ENCODE measurements at regions not wholly inside any gene's neighbourhood (a gene's known extent, or its start where the extent isn't known, plus 50 kb on each side); places are given as distances from the start of the nearest gene placed in this dataset.

GRCh38 chrX:23548164-23548563 is 119.1 kb upstream of the PRDX4 start:
- no peak overlapping the region for H3K4me3 ChIP-seq (ENCODE audit: low read length in 2 of 2)
- WGBS, 2 donors (ENCODE audit: extremely low coverage in 2 of 2, insufficient read length in 2 of 2, insufficient replicate concordance in 1 of 2): no CpG with 5 or more reads among the region's 5 CpGs
- no peak overlapping the region for H3K23ac ChIP-seq (ENCODE audit: low read depth, low read length, poor library complexity)
- H3K4me1 ChIP-seq (ENCODE audit: control insufficient read depth in 2 of 2, insufficient read depth in 1 of 2, low read depth in 1 of 2, low read length in 2 of 2): no peaks in the 10 kb centered on the region
- H2BK15ac ChIP-seq (ENCODE audit: low read length): no peak overlapping the region
- DNase-seq (ENCODE audit: low spot score): no peak
- no peak overlapping the region for H2AK5ac ChIP-seq (ENCODE audit: low read depth, low read length)
- no peak overlapping the region for H2AFZ ChIP-seq (ENCODE audit: low read length)
- no peak overlapping the region for H3K14ac ChIP-seq (ENCODE audit: low read length)
- no peak overlapping the region for H3K4ac ChIP-seq (ENCODE audit: low read length)
- H2BK5ac ChIP-seq (ENCODE audit: low read length): no peak overlapping the region
- no peak overlapping the region for H3K4me2 ChIP-seq (ENCODE audit: insufficient read depth, low read length, poor library complexity, severe bottlenecking)
- no peak overlapping the region for H3K27ac ChIP-seq (replicated peaks; ENCODE audit: low read length)
- H3K27me3 ChIP-seq (ENCODE audit: control insufficient read depth in 3 of 3, insufficient read depth in 3 of 3, low read depth in 1 of 3, low read length in 3 of 3): no peaks in the 10 kb centered on the region
- no peaks in the 10 kb centered on the region for H3K9me3 ChIP-seq (replicated peaks in 1 of 2; ENCODE audit: control insufficient read depth in 2 of 2, insufficient read depth in 1 of 2, low read depth in 1 of 2, low read length in 2 of 2)
- no peaks in the 10 kb centered on the region for H3K79me1 ChIP-seq (ENCODE audit: low read depth, low read length)
- H4K91ac ChIP-seq (ENCODE audit: low read depth, low read length, poor library complexity): no peak overlapping the region
- H3K36me3 ChIP-seq (replicated peaks in 1 of 2; ENCODE audit: control insufficient read depth in 2 of 2, insufficient read depth in 2 of 2, low read length in 2 of 2): no peaks in the 10 kb centered on the region
- no peak overlapping the region for H4K8ac ChIP-seq (ENCODE audit: low read depth, low read length)
- H2BK12ac ChIP-seq (ENCODE audit: low read length): no peak overlapping the region
- no peak overlapping the region for H3K18ac ChIP-seq (ENCODE audit: low read length)
- no peak overlapping the region for H3K9ac ChIP-seq (ENCODE audit: low read depth, low read length, poor library complexity)
- no peak overlapping the region for H2BK120ac ChIP-seq (ENCODE audit: low read depth, low read length)

GRCh38 chrX:23552303-23552702 is 115.0 kb upstream of the PRDX4 start:
- Histone ChIP-seq H3K9me3 (replicated peaks in 1 of 2; ENCODE audit: control insufficient read depth in 2 of 2, insufficient read depth in 1 of 2, low read depth in 1 of 2, low read length in 2 of 2) (no peaks in the 10 kb centered on the region), H3K23ac (ENCODE audit: low read depth, low read length, poor library complexity) (no peak overlapping the region), H3K36me3 (replicated peaks in 1 of 2; ENCODE audit: control insufficient read depth in 2 of 2, insufficient read depth in 2 of 2, low read length in 2 of 2) (no peaks in the 10 kb centered on the region), H2AK5ac (ENCODE audit: low read depth, low read length) (no peak overlapping the region), H3K27me3 (ENCODE audit: control insufficient read depth in 3 of 3, insufficient read depth in 3 of 3, low read depth in 1 of 3, low read length in 3 of 3) (no peaks in the 10 kb centered on the region), H4K91ac (ENCODE audit: low read depth, low read length, poor library complexity) (no peak overlapping the region), H2BK120ac (ENCODE audit: low read depth, low read length) (no peak overlapping the region), H3K9ac (ENCODE audit: low read depth, low read length, poor library complexity) (no peak overlapping the region), H2BK12ac (ENCODE audit: low read length) (no peak overlapping the region), H4K8ac (ENCODE audit: low read depth, low read length) (no peak overlapping the region), H3K79me1 (ENCODE audit: low read depth, low read length) (no peaks in the 10 kb centered on the region), H3K14ac (ENCODE audit: low read length) (no peak overlapping the region), H3K4me3 (ENCODE audit: low read length in 2 of 2) (no peak overlapping the region), H2AFZ (ENCODE audit: low read length) (no peak overlapping the region), H3K18ac (ENCODE audit: low read length) (no peak overlapping the region), H2BK5ac (ENCODE audit: low read length) (no peak overlapping the region), H3K4me1 (ENCODE audit: control insufficient read depth in 2 of 2, insufficient read depth in 1 of 2, low read depth in 1 of 2, low read length in 2 of 2) (no peaks in the 10 kb centered on the region), H3K27ac (replicated peaks; ENCODE audit: low read length) (no peak overlapping the region), H3K4ac (ENCODE audit: low read length) (no peak overlapping the region), H2BK15ac (ENCODE audit: low read length) (no peak overlapping the region), H3K4me2 (ENCODE audit: insufficient read depth, low read length, poor library complexity, severe bottlenecking) (no peak overlapping the region)
- no peak for DNase-seq (ENCODE audit: low spot score)

GRCh38 chrX:23554304-23554703 is 113.0 kb upstream of the PRDX4 start:
- H4K8ac ChIP-seq (ENCODE audit: low read depth, low read length): no peak overlapping the region
- H2BK120ac ChIP-seq (ENCODE audit: low read depth, low read length): no peak overlapping the region
- peak; percentile 11 for DNase-seq (ENCODE audit: low spot score)
- H2BK15ac ChIP-seq (ENCODE audit: low read length): no peak overlapping the region
- H3K36me3 ChIP-seq (replicated peaks in 1 of 2; ENCODE audit: control insufficient read depth in 2 of 2, insufficient read depth in 2 of 2, low read length in 2 of 2): no peaks in the 10 kb centered on the region
- no peak overlapping the region for H2BK5ac ChIP-seq (ENCODE audit: low read length)
- no CpG with 5 or more reads among the region's 3 CpGs for WGBS, 2 donors (ENCODE audit: extremely low coverage in 2 of 2, insufficient read length in 2 of 2, insufficient replicate concordance in 1 of 2)
- no peak overlapping the region for H3K27ac ChIP-seq (replicated peaks; ENCODE audit: low read length)
- H3K27me3 ChIP-seq (ENCODE audit: control insufficient read depth in 3 of 3, insufficient read depth in 3 of 3, low read depth in 1 of 3, low read length in 3 of 3): no peaks in the 10 kb centered on the region
- no peak overlapping the region for H3K14ac ChIP-seq (ENCODE audit: low read length)
- no peak overlapping the region for H3K23ac ChIP-seq (ENCODE audit: low read depth, low read length, poor library complexity)
- no peak overlapping the region for H2AK5ac ChIP-seq (ENCODE audit: low read depth, low read length)
- H3K4ac ChIP-seq (ENCODE audit: low read length): no peak overlapping the region
- H3K4me2 ChIP-seq (ENCODE audit: insufficient read depth, low read length, poor library complexity, severe bottlenecking): no peak overlapping the region
- H2AFZ ChIP-seq (ENCODE audit: low read length): no peak overlapping the region
- no peak overlapping the region for H3K4me3 ChIP-seq (ENCODE audit: low read length in 2 of 2)
- no peak overlapping the region for H2BK12ac ChIP-seq (ENCODE audit: low read length)
- no peak overlapping the region for H3K9ac ChIP-seq (ENCODE audit: low read depth, low read length, poor library complexity)
- no peaks in the 10 kb centered on the region for H3K9me3 ChIP-seq (replicated peaks in 1 of 2; ENCODE audit: control insufficient read depth in 2 of 2, insufficient read depth in 1 of 2, low read depth in 1 of 2, low read length in 2 of 2)
- no peak overlapping the region for H3K18ac ChIP-seq (ENCODE audit: low read length)
- H3K4me1 ChIP-seq (ENCODE audit: control insufficient read depth in 2 of 2, insufficient read depth in 1 of 2, low read depth in 1 of 2, low read length in 2 of 2): no peaks in the 10 kb centered on the region
- no peaks in the 10 kb centered on the region for H3K79me1 ChIP-seq (ENCODE audit: low read depth, low read length)
- no peak overlapping the region for H4K91ac ChIP-seq (ENCODE audit: low read depth, low read length, poor library complexity)

- H3K27ac ChIP-seq (replicated peaks; ENCODE audit: low read length): no peak overlapping the region
- no peak overlapping the region for H3K14ac ChIP-seq (ENCODE audit: low read length)
- H2AFZ ChIP-seq (ENCODE audit: low read length): no peak overlapping the region
- H2AK5ac ChIP-seq (ENCODE audit: low read depth, low read length): no peak overlapping the region
- no peak overlapping the region for H3K23ac ChIP-seq (ENCODE audit: low read depth, low read length, poor library complexity)
- no peak overlapping the region for H4K91ac ChIP-seq (ENCODE audit: low read depth, low read length, poor library complexity)
- H2BK5ac ChIP-seq (ENCODE audit: low read length): no peak overlapping the region
- H3K27me3 ChIP-seq (ENCODE audit: control insufficient read depth in 3 of 3, insufficient read depth in 3 of 3, low read depth in 1 of 3, low read length in 3 of 3): no peaks in the 10 kb centered on the region
- H3K4ac ChIP-seq (ENCODE audit: low read length): no peak overlapping the region
- H3K36me3 ChIP-seq (replicated peaks in 1 of 2; ENCODE audit: control insufficient read depth in 2 of 2, insufficient read depth in 2 of 2, low read length in 2 of 2): no peaks in the 10 kb centered on the region
- no peak overlapping the region for H2BK15ac ChIP-seq (ENCODE audit: low read length)
- no CpG with 5 or more reads among the region's 5 CpGs for WGBS, 2 donors (ENCODE audit: extremely low coverage in 2 of 2, insufficient read length in 2 of 2, insufficient replicate concordance in 1 of 2)
- no peak overlapping the region for H2BK12ac ChIP-seq (ENCODE audit: low read length)
- no peaks in the 10 kb centered on the region for H3K9me3 ChIP-seq (replicated peaks in 1 of 2; ENCODE audit: control insufficient read depth in 2 of 2, insufficient read depth in 1 of 2, low read depth in 1 of 2, low read length in 2 of 2)
- DNase-seq (ENCODE audit: low spot score): no peak
- H3K9ac ChIP-seq (ENCODE audit: low read depth, low read length, poor library complexity): no peak overlapping the region
- H4K8ac ChIP-seq (ENCODE audit: low read depth, low read length): no peak overlapping the region
- H3K4me2 ChIP-seq (ENCODE audit: insufficient read depth, low read length, poor library complexity, severe bottlenecking): no peak overlapping the region
- no peak overlapping the region for H2BK120ac ChIP-seq (ENCODE audit: low read depth, low read length)
- no peak overlapping the region for H3K18ac ChIP-seq (ENCODE audit: low read length)
- H3K79me1 ChIP-seq (ENCODE audit: low read depth, low read length): no peaks in the 10 kb centered on the region
- H3K4me1 ChIP-seq (ENCODE audit: control insufficient read depth in 2 of 2, insufficient read depth in 1 of 2, low read depth in 1 of 2, low read length in 2 of 2): no peaks in the 10 kb centered on the region
- no peak overlapping the region for H3K4me3 ChIP-seq (ENCODE audit: low read length in 2 of 2)
These were observed 110.2 kb upstream of the PRDX4 start for GRCh38 chrX:23557070-23557469.

All from neuronal stem cell (in vitro differentiated cells).